ENCODE measurements at regions not wholly inside any gene's neighbourhood (a gene's known extent, or its start where the extent isn't known, plus 50 kb on each side); places are given as distances from the start of the nearest gene placed in this dataset.

- Histone ChIP-seq H3K27me3 (ENCODE audit: insufficient read depth, low read length) (peaks cover 89% of the 10 kb centered on the region), H3K4me1 (ENCODE audit: insufficient read depth, low read length) (peaks cover 4% of the 10 kb centered on the region; the same call in 1 of the 2 replicates), H3K36me3 (ENCODE audit: insufficient read depth, low read depth, low read length) (no peaks in the 10 kb centered on the region), H3K27ac (ENCODE audit: low read length) (no peak overlapping the region), H3K9me3 (ENCODE audit: insufficient read depth, low read depth, low read length) (no peaks in the 10 kb centered on the region; the same call in 1 of the 2 replicates), H3K4me3 (ENCODE audit: low read length) (0 out of 2 replicates have a peak overlapping the region, but pooled peaks have one; percentile 53), H3K9ac (ENCODE audit: low read depth, low read length) (no peak overlapping the region)
Measured at GRCh38 chr11:43583548-43583947, 97.0 kb upstream of the HSD17B12 start.

GRCh38 chr11:43585877-43586608 is 94.5 kb upstream of the HSD17B12 start:
- no peaks in the 10 kb centered on the region for H3K36me3 ChIP-seq (ENCODE audit: insufficient read depth, low read depth, low read length)
- H3K4me3 ChIP-seq (ENCODE audit: low read length) = no peak overlapping the region
- no peak overlapping the region for H3K27ac ChIP-seq (ENCODE audit: low read length)
- no peak overlapping the region for H3K9ac ChIP-seq (ENCODE audit: low read depth, low read length)
- peaks cover 65% of the 10 kb centered on the region for H3K27me3 ChIP-seq (ENCODE audit: insufficient read depth, low read length)
- peaks cover 4% of the 10 kb centered on the region; the same call in 1 of the 2 replicates for H3K4me1 ChIP-seq (ENCODE audit: insufficient read depth, low read length)
- no peaks in the 10 kb centered on the region; the same call in 1 of the 2 replicates for H3K9me3 ChIP-seq (ENCODE audit: insufficient read depth, low read depth, low read length)

GRCh38 chr11:43589601-43590250 is 90.8 kb upstream of the HSD17B12 start:
- H3K4me3 ChIP-seq (ENCODE audit: low read length) = no peak overlapping the region
- peaks cover 6% of the 10 kb centered on the region; the same call in 1 of the 2 replicates for H3K4me1 ChIP-seq (ENCODE audit: insufficient read depth, low read length)
- no peak overlapping the region for H3K9ac ChIP-seq (ENCODE audit: low read depth, low read length)
- H3K36me3 ChIP-seq (ENCODE audit: insufficient read depth, low read depth, low read length) = no peaks in the 10 kb centered on the region
- H3K9me3 ChIP-seq (ENCODE audit: insufficient read depth, low read depth, low read length) = no peaks in the 10 kb centered on the region
- no peak overlapping the region for H3K27ac ChIP-seq (ENCODE audit: low read length)
- peaks cover 28% of the 10 kb centered on the region for H3K27me3 ChIP-seq (ENCODE audit: insufficient read depth, low read length)

- Histone ChIP-seq H3K4me3 (ENCODE audit: low read length) (no peak overlapping the region), H3K27me3 (ENCODE audit: insufficient read depth, low read length) (peaks cover 4% of the 10 kb centered on the region; the same call in 1 of the 2 replicates), H3K27ac (ENCODE audit: low read length) (no peak overlapping the region), H3K9ac (ENCODE audit: low read depth, low read length) (no peak overlapping the region), H3K36me3 (ENCODE audit: insufficient read depth, low read depth, low read length) (no peaks in the 10 kb centered on the region), H3K4me1 (ENCODE audit: insufficient read depth, low read length) (no peaks in the 10 kb centered on the region), H3K9me3 (ENCODE audit: insufficient read depth, low read depth, low read length) (no peaks in the 10 kb centered on the region)
Measured at GRCh38 chr11:43601511-43601910, 79.0 kb upstream of the HSD17B12 start.

GRCh38 chr11:43602670-43603069 is 77.9 kb upstream of the HSD17B12 start:
- Histone ChIP-seq H3K4me3 (ENCODE audit: low read length) (no peak overlapping the region), H3K4me1 (ENCODE audit: insufficient read depth, low read length) (no peaks in the 10 kb centered on the region)

GRCh38 chr11:43614214-43614613 is 66.3 kb upstream of the HSD17B12 start:
- no peak overlapping the region for H3K9ac ChIP-seq (ENCODE audit: low read depth, low read length)
- H3K27ac ChIP-seq (ENCODE audit: low read length) = no peak overlapping the region
- peaks cover 17% of the 10 kb centered on the region for H3K9me3 ChIP-seq (ENCODE audit: insufficient read depth, low read depth, low read length)
- no peaks in the 10 kb centered on the region for H3K36me3 ChIP-seq (ENCODE audit: insufficient read depth, low read depth, low read length)
- H3K27me3 ChIP-seq (ENCODE audit: insufficient read depth, low read length) = peaks cover 8% of the 10 kb centered on the region
- no peak overlapping the region for H3K4me3 ChIP-seq (ENCODE audit: low read length)
- no peaks in the 10 kb centered on the region for H3K4me1 ChIP-seq (ENCODE audit: insufficient read depth, low read length)

More at GRCh38 chr11:43602670-43603069, 77.9 kb upstream of the HSD17B12 start:
- Histone ChIP-seq H3K27me3 (ENCODE audit: insufficient read depth, low read length) (no peaks in the 10 kb centered on the region; the same call in 1 of the 2 replicates), H3K9me3 (ENCODE audit: insufficient read depth, low read depth, low read length) (no peaks in the 10 kb centered on the region), H3K9ac (ENCODE audit: low read depth, low read length) (no peak overlapping the region), H3K36me3 (ENCODE audit: insufficient read depth, low read depth, low read length) (no peaks in the 10 kb centered on the region), H3K27ac (ENCODE audit: low read length) (no peak overlapping the region)

- Histone ChIP-seq H3K27me3 (ENCODE audit: insufficient read depth, low read length) (no peaks in the 10 kb centered on the region), H3K27ac (ENCODE audit: low read length) (no peak overlapping the region), H3K36me3 (ENCODE audit: insufficient read depth, low read depth, low read length) (no peaks in the 10 kb centered on the region)
Measured at GRCh38 chr11:43619863-43620505, 60.6 kb upstream of the HSD17B12 start.

GRCh38 chr11:43626798-43627197 is 53.7 kb upstream of the HSD17B12 start:
- peaks cover 5% of the 10 kb centered on the region; the same call in 1 of the 2 replicates for H3K27me3 ChIP-seq (ENCODE audit: insufficient read depth, low read length)
- H3K27ac ChIP-seq (ENCODE audit: low read length) = no peak overlapping the region
- no peak overlapping the region for H3K9ac ChIP-seq (ENCODE audit: low read depth, low read length)
- no peak overlapping the region for H3K4me3 ChIP-seq (ENCODE audit: low read length)
- no peaks in the 10 kb centered on the region for H3K4me1 ChIP-seq (ENCODE audit: insufficient read depth, low read length)
- H3K9me3 ChIP-seq (ENCODE audit: insufficient read depth, low read depth, low read length) = no peaks in the 10 kb centered on the region
- H3K36me3 ChIP-seq (ENCODE audit: insufficient read depth, low read depth, low read length) = no peaks in the 10 kb centered on the region

More at GRCh38 chr11:43619863-43620505, 60.6 kb upstream of the HSD17B12 start:
- H3K4me1 ChIP-seq (ENCODE audit: insufficient read depth, low read length) = no peaks in the 10 kb centered on the region
- no peak overlapping the region for H3K9ac ChIP-seq (ENCODE audit: low read depth, low read length)
- H3K9me3 ChIP-seq (ENCODE audit: insufficient read depth, low read depth, low read length) = peaks cover 6% of the 10 kb centered on the region
- H3K4me3 ChIP-seq (ENCODE audit: low read length) = no peak overlapping the region

Data from iPS-20b (cell line).